ENCODE measurements at regions not wholly inside any gene's neighbourhood (a gene's known extent, or its start where the extent isn't known, plus 50 kb on each side); places are given as distances from the start of the nearest gene placed in this dataset.
"Not testable (repeated sequence)": the region's sequence is repeated elsewhere in the genome, so short reads cannot be mapped to it uniquely, and the experiment has no call there.

DNA sequence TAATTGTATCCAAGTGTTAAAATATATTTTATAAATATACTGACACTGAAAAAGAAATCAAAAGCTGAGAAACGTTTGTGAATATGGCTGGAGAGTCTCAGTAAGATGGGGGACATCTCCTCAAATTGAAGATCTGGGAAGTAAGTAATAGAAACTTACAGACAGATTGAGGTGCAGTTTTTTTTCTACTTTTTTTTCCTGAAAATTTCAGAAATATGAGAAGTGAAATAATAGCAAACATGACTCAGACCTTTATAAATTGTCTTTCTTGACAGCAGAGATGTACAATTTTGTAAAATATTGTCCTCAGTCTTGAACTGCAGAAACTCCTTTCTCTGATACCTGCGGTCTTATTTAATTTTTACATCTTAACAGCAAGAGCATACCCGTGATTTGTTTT is 347.1 kb downstream of the UTRN start:
- TF ChIP-seq, protein P1, sequence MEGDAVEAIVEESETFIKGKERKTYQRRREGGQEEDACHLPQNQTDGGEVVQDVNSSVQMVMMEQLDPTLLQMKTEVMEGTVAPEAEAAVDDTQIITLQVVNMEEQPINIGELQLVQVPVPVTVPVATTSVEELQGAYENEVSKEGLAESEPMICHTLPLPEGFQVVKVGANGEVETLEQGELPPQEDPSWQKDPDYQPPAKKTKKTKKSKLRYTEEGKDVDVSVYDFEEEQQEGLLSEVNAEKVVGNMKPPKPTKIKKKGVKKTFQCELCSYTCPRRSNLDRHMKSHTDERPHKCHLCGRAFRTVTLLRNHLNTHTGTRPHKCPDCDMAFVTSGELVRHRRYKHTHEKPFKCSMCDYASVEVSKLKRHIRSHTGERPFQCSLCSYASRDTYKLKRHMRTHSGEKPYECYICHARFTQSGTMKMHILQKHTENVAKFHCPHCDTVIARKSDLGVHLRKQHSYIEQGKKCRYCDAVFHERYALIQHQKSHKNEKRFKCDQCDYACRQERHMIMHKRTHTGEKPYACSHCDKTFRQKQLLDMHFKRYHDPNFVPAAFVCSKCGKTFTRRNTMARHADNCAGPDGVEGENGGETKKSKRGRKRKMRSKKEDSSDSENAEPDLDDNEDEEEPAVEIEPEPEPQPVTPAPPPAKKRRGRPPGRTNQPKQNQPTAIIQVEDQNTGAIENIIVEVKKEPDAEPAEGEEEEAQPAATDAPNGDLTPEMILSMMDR (conservative IDR thresholded peaks at IDR 0.05; ENCODE audit: low read depth, low read length): no peak
- H3K4me3 ChIP-seq (ENCODE audit: low read depth, low read length): no peak overlapping the region
- DNase-seq (ENCODE audit: low read depth): no peak

DNA sequence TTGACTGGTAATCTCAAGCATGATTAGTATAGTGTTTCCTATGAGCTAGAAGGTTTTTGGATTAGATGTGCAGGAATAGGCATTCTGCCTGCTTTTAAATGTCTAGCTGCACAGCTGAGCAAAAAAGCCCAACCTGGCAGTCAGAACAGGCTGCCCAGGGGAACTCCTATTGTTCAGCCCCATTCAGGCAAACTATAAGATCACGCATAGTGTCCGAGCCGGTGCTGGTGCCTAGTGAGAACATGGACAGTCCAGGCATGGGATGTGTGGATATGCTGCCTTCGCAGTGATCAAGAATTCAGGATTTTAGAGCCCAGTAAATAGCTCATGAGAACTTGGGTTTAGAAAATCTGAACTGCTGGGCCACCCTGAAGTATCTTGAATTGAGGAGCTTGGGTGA is 348.8 kb downstream of the UTRN start:
- TF ChIP-seq, protein P1 (conservative IDR thresholded peaks at IDR 0.05; ENCODE audit: low read depth, low read length): no peak
- no peak for DNase-seq (ENCODE audit: low read depth)

GRCh38 chr6:144634371-144634770 is 349.2 kb downstream of the UTRN start:
- H3K4me3 ChIP-seq (ENCODE audit: low read depth, low read length): no peak overlapping the region
- TF ChIP-seq, protein P1 (conservative IDR thresholded peaks at IDR 0.05; ENCODE audit: low read depth, low read length): no peak
- no peak for DNase-seq (ENCODE audit: low read depth)

More for the DNA sequence above, 348.8 kb downstream of the UTRN start:
- H3K4me3 ChIP-seq (ENCODE audit: low read depth, low read length): no peak overlapping the region

DNA sequence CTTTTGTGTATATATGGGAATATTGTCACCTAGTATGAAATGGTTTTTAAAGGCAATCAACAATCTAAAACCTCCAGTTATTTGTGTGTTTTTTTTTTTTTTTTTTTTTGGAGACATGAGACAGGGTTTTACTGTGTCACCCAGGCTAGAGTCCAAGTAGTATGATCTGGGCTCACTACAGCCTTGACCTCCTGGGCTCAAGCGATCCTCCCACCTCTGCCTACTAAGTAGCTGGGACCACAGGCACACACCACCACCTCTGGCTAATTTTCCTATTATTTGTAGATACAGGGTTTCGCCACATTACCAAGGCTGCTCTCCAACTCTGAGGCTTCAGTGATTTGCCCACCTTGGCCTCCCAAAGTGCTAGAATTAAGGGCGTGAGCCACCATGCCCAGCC is 349.9 kb downstream of the UTRN start:
- no peak overlapping the region for H3K4me3 ChIP-seq (ENCODE audit: low read depth, low read length)
- DNase-seq (ENCODE audit: low read depth): no peak
- TF ChIP-seq, protein P1 (conservative IDR thresholded peaks at IDR 0.05; ENCODE audit: low read depth, low read length): no peak

GRCh38 chr6:144636025-144636424 is 350.9 kb downstream of the UTRN start:
- not testable (repeated sequence) for DNase-seq (ENCODE audit: low read depth); H3K4me3 ChIP-seq (ENCODE audit: low read depth, low read length)

DNA sequence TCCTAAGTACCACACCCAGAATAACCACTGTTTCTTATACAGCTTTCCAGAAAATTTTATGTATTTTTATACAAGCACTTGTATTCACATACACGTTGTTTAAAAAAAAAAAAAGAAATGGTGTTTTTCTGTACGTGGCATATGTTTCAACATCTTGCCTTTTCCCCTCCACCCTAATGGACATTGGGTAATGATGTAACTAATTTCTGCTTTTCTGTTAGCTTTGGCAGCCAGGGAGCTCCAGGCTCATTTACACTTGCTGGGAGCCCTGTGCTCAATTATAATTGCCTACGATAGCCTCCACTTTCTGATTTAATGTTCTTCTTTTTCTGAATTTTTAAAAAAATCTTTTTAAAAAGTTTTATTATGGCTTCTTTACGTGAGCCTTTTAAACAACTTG is 352.4 kb downstream of the UTRN start:
- TF ChIP-seq, protein P1 (conservative IDR thresholded peaks at IDR 0.05; ENCODE audit: low read depth, low read length): no peak
- DNase-seq (ENCODE audit: low read depth): no peak
- H3K4me3 ChIP-seq (ENCODE audit: low read depth, low read length): no peak overlapping the region

GRCh38 chr6:144639654-144640053 is 354.5 kb downstream of the UTRN start:
- TF ChIP-seq, protein P1 (conservative IDR thresholded peaks at IDR 0.05; ENCODE audit: low read depth, low read length): no peak
- no peak overlapping the region for H3K4me3 ChIP-seq (ENCODE audit: low read depth, low read length)
- DNase-seq (ENCODE audit: low read depth): no peak

DNA sequence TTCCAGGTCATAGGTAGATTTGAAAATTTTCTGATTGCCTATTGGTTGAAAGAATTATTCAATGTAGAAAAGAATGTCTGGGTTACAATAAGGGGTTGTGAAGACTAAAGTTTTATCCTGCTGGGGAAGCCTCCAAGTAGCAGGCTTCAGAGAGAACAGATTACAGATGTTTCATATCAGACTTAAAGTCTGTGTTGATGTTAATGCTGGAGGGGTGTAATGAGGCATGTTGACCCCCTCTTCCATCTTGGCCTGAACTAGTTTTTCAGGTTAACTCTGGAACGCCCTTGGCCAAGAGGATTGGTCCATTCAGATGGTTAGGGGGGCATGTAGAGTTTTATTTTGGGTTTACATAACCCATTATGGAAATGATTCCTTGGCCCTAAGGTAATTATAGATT is 356.2 kb downstream of the UTRN start:
- H3K4me3 ChIP-seq (ENCODE audit: low read depth, low read length): no peak overlapping the region
- TF ChIP-seq, protein P1 (conservative IDR thresholded peaks at IDR 0.05; ENCODE audit: low read depth, low read length): no peak
- DNase-seq (ENCODE audit: low read depth): no peak

Data from choroid plexus epithelial cell (primary cell).